Smooth muscle cell (in vitro differentiated cells): ENCODE measurements at regions not wholly inside any gene's neighbourhood (a gene's known extent, or its start where the extent isn't known, plus 50 kb on each side); places are given as distances from the start of the nearest gene placed in this dataset.

Source experiments
- DNase-seq: peaks from one replicate; lab custom pipeline; 2025; ENCODE audit not compliant: unreplicated experiment; lab: John Stamatoyannopoulos, UW
- H2AFZ ChIP-seq: fragments of 200-600 bp; sonication (generic); 2 replicates; pipeline ENCODE4 v1.6.0; 2016; ENCODE audit warnings: antibody characterized with exemption, low read depth, mild to moderate bottlenecking
- H3F3A ChIP-seq: fragments of 200-600 bp; sonication (generic); 2 replicates; pipeline ENCODE4 v1.6.0; 2017; ENCODE audit warnings: antibody characterized with exemption, low read depth
- H3K27ac ChIP-seq: fragments of 200-600 bp; sonication (generic); 2 replicates; pipeline ENCODE4 v1.5.1; 2016; ENCODE audit warnings: low read depth, mild to moderate bottlenecking
- H3K27me3 ChIP-seq: fragments of 200-600 bp; sonication (generic); 2 replicates; pipeline ENCODE4 v1.6.1; 2016; ENCODE audit warnings: low read depth, mild to moderate bottlenecking
- H3K36me3 ChIP-seq: fragments of 200-600 bp; sonication (generic); 2 replicates; pipeline ENCODE4 v1.5.1; 2016; ENCODE audit warnings: low read depth
- H3K4me1 ChIP-seq: fragments of 200-600 bp; sonication (generic); 2 replicates; pipeline ENCODE4 v1.5.1; 2016; ENCODE audit warnings: low read depth
- H3K4me2 ChIP-seq: fragments of 200-600 bp; sonication (generic); 2 replicates; pipeline ENCODE4 v1.6.0; 2016; ENCODE audit warnings: mild to moderate bottlenecking
- H3K4me3 ChIP-seq: fragments of 200-600 bp; sonication (generic); 2 replicates; pipeline ENCODE4 v1.5.1; 2016; ENCODE audit warnings: mild to moderate bottlenecking
- H3K79me2 ChIP-seq: fragments of 200-600 bp; sonication (generic); 2 replicates; pipeline ENCODE4 v1.6.0; 2016; ENCODE audit warnings: low read depth, mild to moderate bottlenecking
- H3K9ac ChIP-seq: fragments of 200-600 bp; sonication (generic); 2 replicates; pipeline ENCODE4 v1.6.0; 2016; ENCODE audit warnings: low read depth
- H3K9me3 ChIP-seq: fragments of 200-600 bp; sonication (generic); replicated peaks from 2 replicates; pipeline ENCODE4 v1.5.1; 2016; ENCODE audit warnings: low read depth
- H4K20me1 ChIP-seq: fragments of 200-600 bp; sonication (generic); 2 replicates; pipeline ENCODE4 v1.6.0; 2016; ENCODE audit warnings: low read depth
- CTCF ChIP-seq: fragments of 200-600 bp; sonication (generic); IDR thresholded peaks from 2 replicates; pipeline ENCODE4 v1.5.1; 2017; ENCODE audit warnings: borderline replicate concordance, mild to moderate bottlenecking, antibody characterized with exemption; ENCODE audit not compliant: insufficient read depth, poor library complexity, severe bottlenecking
- WGBS: methylation state at CpG from one replicate; pipeline ENCODE4 v1.1.7; 2016; ENCODE audit warnings: low lambda C conversion rate; 5-methylcytosine and 5-hydroxymethylcytosine counted together

DNA sequence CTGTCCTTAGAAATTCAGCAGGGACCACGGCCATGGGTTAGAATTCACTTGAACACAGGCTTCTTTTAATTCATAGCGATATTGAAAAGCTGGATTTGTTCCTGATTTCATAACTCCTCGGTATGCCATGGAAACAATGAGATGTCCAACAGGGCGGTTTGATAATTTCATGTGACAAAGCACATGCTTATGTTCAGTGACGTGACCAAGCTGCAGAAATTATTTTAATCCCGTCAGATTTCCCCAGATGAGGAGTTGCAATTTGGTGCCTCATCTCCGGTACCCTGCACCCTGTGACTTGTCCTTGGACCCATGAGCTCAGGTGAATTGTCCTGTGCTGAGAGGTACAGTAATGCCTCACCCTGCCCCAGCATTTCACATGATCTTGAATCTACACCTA lies 81.7 kb downstream of the C11orf91 start:
- Histone ChIP-seq H3K27me3 (no peaks in the 10 kb centered on the region), H3K79me2 (no peaks in the 10 kb centered on the region), H3F3A (no peaks in the 10 kb centered on the region), H4K20me1 (no peaks in the 10 kb centered on the region), H2AFZ (no peak overlapping the region), H3K9ac (no peak overlapping the region), H3K9me3 (no peaks in the 10 kb centered on the region), H3K4me3 (no peak overlapping the region), H3K36me3 (no peaks in the 10 kb centered on the region), H3K27ac (no peak overlapping the region), H3K4me1 (no peaks in the 10 kb centered on the region), H3K4me2 (no peak overlapping the region)
- TF ChIP-seq CTCF: no peak
- DNase-seq: no peak
- WGBS: 91% methylated on average over 7 of the region's 7 CpGs

GRCh38 chr11:33618351-33618710 lies 82.3 kb downstream of the C11orf91 start:
- Histone ChIP-seq H2AFZ (no peak overlapping the region), H3K9ac (no peak overlapping the region), H4K20me1 (no peaks in the 10 kb centered on the region), H3K4me2 (no peak overlapping the region), H3K4me3 (no peak overlapping the region), H3F3A (no peaks in the 10 kb centered on the region), H3K4me1 (no peaks in the 10 kb centered on the region), H3K9me3 (no peaks in the 10 kb centered on the region), H3K27me3 (no peaks in the 10 kb centered on the region), H3K79me2 (no peaks in the 10 kb centered on the region), H3K36me3 (no peaks in the 10 kb centered on the region), H3K27ac (no peak overlapping the region)
- DNase-seq: no peak
- no peak for TF ChIP-seq CTCF
- WGBS: 92% methylated on average over 10 of the region's 10 CpGs

DNA sequence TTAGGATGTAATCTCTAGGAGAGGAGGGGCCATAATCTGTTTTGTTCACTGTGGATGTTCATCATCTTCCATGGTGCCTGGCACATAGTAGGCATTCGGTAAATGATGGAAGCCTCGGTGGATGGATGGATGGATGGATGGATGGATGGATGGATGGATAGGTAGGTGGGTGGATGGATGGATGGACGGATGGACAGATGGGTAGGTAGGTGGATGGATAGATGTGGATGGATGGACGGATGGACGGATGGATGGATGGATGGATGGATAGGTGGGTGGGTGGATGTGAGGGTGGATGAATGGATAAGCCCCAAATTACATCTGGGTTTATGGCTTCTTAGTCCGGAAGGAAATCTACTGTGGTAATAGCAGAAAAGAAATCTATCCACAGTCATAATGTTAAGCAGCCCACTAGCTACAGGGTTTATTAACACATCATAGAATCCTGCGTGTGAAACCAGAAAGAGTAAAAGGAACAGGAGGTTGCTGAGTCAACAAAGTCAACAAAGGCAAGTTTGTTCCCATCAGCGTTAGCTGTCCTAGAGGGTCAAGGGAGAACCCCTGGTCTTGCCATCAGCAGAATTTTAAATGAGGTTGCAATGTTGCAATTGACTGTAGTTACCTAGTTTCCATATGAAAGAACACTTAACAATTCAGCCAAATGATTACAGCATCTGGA lies 82.8 kb downstream of the C11orf91 start:
- H3F3A ChIP-seq: no peaks in the 10 kb centered on the region
- H3K36me3 ChIP-seq: no peaks in the 10 kb centered on the region
- H3K79me2 ChIP-seq: no peaks in the 10 kb centered on the region
- no peak overlapping the region for H2AFZ ChIP-seq
- no peak for DNase-seq
- no peaks in the 10 kb centered on the region for H4K20me1 ChIP-seq
- no peaks in the 10 kb centered on the region for H3K27me3 ChIP-seq
- no peaks in the 10 kb centered on the region for H3K4me1 ChIP-seq
- H3K9ac ChIP-seq: no peak overlapping the region
- no peaks in the 10 kb centered on the region for H3K9me3 ChIP-seq
- 84% methylated on average over 8 of the region's 8 CpGs for WGBS
- H3K27ac ChIP-seq: no peak overlapping the region
- no peak overlapping the region for H3K4me2 ChIP-seq
- TF ChIP-seq CTCF: no peak
- H3K4me3 ChIP-seq: no peak overlapping the region

GRCh38 chr11:33616552-33616951 lies 84.1 kb downstream of the C11orf91 start:
- no peaks in the 10 kb centered on the region for H3K79me2 ChIP-seq
- no peak for DNase-seq
- no peaks in the 10 kb centered on the region for H3K4me1 ChIP-seq
- no peak overlapping the region for H3K4me3 ChIP-seq
- H3K4me2 ChIP-seq: no peak overlapping the region
- H2AFZ ChIP-seq: no peak overlapping the region
- H3F3A ChIP-seq: no peaks in the 10 kb centered on the region
- H3K27me3 ChIP-seq: no peaks in the 10 kb centered on the region
- WGBS: 94% methylated on average over 5 of the region's 5 CpGs
- H4K20me1 ChIP-seq: no peaks in the 10 kb centered on the region
- H3K27ac ChIP-seq: no peak overlapping the region
- H3K36me3 ChIP-seq: no peaks in the 10 kb centered on the region
- no peaks in the 10 kb centered on the region for H3K9me3 ChIP-seq
- no peak overlapping the region for H3K9ac ChIP-seq
- no peak for TF ChIP-seq CTCF
